ENCODE measurements at regions not wholly inside any gene's neighbourhood (a gene's known extent, or its start where the extent isn't known, plus 50 kb on each side); places are given as distances from the start of the nearest gene placed in this dataset.
"Not testable (repeated sequence)": the region's sequence is repeated elsewhere in the genome, so short reads cannot be mapped to it uniquely, and the experiment has no call there.

DNA sequence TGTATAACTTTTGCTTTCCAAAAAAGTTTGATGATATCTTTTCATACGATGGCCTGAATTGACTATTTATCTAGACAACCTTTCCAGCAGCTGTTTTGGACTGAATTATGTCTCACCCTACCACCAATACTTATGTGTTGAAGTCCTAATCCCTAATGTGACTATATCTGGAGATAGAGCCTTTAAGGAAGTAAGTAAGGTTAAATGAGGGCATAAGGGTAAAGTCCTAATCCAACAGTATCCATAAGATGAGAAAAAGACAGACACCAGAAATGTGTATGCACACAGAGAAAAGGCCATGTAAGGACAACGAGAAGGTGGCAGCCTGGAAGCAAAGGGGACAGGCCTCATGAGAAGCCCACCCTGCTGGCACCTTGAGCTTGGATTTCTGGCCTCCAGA lies 86.6 kb upstream of the PPARGC1A start:
- DNase-seq = no peak

DNA sequence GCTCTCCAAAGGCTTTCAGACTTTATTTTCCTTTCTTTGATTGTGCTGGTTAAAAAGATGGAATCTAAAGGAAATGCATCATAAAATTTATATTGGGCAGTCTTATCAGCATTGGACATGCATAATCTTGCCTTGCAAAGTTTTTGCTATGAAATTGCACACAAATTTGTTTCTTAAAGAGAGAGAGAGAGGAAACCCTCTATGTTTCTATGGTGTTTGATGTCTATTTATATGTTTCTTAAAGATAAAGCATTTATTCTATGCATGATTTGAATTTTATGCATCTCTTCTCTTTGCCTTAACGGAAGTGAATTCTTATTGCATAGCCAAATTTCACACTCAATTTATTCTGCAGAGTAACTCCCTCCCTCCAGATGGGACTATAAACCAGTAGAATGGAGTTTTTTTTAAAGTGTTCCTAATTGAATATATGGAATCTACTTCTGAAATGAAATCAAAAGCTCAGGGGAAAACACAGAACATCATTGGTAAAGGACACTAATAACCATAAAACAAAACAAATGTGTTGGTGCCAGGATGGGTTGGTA lies 83.5 kb upstream of the PPARGC1A start:
- no peak for DNase-seq

DNA sequence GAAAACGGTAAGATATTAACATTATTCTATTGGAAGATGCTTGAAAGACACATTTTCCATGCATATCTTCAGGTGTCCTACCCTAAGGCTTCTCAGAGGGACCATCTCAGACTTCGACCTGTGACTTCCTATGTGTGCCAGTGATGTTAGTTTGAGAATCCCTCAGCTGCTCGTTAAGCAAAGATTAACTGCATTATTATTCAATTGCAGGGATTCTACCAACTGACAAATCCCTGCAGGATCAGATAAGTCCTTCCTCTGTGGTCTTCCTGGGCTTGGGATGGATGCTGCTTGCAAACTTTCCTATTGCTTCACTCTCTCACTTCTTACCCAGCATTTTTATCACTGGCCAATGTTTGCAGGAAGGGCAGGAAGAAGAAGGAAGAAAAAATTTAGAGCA lies 83.0 kb upstream of the PPARGC1A start:
- no peak for DNase-seq

DNA sequence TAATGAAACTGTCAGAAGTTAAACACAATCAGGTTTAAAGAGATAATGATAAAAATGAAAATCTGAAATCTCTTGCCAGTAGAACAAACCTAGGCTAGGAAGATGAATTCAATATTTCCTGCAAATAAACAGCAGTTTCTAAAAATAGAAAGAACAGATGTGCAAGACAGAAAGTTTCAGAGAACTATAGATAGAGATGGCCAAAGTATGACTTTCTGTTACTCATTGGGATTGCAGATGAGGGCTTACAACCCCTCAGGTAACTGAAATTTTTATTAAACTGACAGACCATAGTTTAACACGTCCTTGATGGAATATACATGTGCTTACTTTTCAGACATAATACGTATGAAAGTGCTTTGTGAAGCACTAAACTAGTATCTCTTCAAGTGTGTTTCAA lies 82.3 kb upstream of the PPARGC1A start:
- DNase-seq = no peak

DNA sequence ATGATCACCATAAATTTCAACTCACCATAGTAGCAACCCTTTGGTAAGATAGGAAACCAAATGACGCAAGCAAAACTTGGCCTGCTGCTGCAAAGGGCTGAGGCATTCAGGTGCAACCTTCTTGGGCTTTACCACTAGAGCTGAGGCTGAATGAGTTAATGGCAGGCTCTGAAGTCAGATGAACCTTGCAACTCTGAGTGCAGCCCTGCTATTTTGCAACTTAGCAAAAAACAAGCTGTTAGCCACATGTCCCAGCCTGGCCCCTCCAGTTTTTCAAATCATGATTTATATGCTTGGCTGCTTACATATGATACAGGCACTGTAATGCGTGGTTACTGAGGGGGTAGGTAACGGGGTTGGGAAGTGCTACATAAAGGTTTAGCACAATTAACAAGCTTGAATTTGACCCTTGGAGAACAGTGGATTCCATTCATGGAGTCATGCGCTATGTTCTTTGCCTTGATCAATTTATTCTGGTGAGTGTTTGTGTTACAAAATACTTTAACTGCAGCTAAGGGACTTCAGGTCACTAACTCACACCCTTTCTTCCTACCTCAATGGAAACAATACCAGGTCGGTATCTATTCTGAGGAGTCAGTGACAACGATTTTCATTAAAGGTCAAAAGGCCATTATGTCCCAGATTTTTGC lies 80.5 kb upstream of the PPARGC1A start:
- DNase-seq = no peak

DNA sequence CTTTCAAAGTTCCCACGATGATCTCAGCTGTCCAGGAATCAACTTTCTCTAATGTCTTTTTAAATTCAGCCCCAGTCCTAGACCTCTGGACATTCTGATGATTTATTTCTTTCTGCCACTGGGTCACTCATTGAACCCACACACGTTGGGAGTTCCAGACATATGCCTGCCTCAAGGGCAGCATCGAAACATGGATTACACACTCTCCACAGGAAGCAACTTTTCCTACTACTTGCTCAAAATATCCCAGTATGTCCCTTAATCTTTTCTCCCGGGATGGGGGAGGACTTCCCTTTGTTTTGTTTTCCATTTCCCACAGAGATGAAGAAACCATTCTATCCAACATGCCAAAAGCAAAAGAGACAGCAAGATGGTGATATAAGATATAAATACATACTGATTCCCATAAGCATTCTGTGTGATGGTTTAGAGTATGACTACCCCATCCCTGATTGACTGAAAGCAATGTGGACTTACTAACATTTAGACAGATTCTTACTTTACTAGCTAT lies 79.8 kb upstream of the PPARGC1A start:
- no peak for DNase-seq

DNA sequence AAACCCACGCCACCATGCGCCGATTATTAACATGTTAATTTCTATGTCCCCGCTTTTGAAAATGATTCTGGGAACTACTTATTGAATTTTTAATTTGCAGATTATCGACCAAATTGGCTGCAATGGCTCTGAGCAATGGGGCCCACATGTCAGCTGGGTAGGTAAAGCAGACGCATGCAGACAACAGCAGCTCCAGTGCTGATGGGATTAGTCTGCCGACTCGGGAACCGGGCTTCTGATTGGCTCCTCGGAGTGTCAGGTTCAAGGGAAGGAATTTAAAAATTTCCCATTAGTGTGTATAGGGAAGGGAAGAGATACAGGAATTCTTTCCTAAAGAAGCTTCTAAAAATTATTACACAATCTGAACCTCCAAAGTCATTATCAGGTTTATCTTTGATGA lies 77.4 kb upstream of the PPARGC1A start:
- DNase-seq = no peak

DNA sequence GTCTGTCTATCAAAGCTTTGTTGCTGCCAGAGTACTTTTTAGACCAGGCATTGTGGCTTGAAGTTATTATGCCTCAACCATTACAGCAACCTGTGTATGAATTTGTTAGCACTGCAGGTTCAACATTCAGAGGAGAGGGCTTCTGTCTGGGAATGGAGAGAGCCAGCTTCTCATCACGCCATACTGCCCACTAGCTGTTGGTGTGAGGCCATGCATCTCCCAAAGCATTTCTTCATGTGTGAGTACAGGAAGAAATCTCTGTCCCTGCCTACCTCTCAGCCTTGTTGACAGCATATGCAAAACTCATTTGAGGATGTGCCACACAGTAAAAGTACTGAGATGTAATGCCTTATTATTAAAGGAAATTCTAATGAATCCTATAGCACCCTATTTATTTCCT lies 76.9 kb upstream of the PPARGC1A start:
- DNase-seq = no peak

DNA sequence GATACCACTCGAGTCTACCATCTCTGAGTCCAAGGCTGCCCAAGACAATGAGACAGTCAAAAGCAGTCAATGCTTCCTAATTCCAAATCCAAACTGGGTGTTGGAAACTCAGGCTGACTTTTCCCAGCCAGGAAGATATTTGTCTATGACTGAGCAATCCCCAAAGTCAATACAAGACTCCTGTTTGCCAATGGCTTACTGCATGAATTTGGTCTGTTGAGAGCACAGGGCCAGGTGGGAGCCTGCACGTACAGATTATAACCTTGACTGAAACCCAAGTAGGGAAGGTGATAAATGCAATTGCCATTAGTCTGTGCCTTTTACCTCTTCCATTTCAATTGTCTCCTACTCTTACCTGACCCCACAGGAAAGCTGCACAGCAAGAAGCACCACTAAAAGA lies 72.6 kb upstream of the PPARGC1A start:
- DNase-seq = no peak

DNA sequence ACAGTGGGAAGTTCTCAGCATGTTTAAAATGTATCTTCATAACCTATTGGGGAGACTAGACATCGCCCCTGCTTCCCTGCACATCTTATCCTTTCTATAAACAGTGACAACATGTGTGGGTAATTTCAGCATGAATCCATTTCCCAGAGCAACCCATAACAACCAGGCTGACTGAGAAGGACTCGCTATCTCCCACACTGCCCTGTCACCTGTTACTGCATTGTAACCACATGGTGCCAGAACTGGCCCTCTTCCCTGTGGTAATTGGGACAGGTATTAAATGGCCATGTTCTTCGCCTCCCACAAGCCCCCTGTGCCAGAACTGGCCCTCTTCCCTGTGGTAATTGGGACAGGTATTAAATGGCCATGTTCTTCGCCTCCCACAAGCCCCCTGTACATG lies 71.5 kb upstream of the PPARGC1A start:
- DNase-seq = not testable (repeated sequence)

DNA sequence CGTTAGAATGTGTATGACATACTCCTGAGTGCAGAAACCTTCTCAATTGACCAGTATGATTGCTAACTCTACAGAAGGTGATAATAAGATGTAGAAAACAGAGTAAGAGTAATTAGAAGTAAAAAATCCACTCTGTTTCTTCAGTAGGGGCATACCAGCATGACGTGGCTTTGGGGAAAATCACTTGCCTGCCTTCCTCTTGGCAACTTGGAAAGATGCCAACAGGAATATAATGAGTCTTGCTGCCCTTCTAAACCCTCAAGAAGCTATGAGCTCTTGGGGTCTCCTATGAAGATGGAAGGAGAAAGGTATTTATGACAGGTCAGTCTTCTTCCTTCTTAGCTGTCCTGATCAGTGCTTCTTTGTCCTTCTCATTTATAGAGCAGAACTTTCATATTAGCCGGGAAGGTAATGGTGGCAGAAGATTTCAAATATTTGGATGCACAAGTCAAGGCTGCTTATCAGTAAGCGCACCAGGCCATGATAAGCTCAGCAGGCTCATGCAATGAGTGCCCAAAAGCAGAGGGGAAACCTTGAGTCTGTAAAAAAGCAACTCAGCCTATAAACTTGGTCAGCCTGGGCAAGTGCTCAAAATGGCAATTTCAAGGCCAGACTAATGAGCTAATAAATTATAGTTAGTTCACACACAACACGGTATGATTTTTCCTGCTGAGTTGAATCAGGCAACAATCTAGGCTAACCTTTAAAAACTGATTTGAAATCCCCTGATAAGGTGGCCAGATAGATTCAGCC lies 69.7 kb upstream of the PPARGC1A start:
- DNase-seq = no peak

DNA sequence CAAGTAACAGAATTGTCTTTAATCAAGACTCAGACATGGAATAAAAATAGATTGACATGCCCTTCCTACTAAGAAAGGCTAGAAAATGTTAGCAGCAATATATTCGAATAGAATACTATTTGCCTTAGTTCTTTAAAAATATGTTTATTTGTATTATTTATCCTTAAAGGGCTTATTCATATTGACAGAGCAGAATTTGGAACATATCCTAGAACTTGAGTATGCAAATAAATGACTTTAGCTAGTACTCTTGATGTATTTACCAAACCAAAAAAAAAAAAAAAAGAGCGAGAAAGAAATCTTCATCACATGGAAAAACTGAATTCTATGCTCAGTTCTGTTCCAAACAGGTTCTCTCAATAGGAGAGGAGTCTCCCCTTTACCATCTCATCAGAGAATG lies 68.9 kb upstream of the PPARGC1A start:
- no peak for DNase-seq

DNA sequence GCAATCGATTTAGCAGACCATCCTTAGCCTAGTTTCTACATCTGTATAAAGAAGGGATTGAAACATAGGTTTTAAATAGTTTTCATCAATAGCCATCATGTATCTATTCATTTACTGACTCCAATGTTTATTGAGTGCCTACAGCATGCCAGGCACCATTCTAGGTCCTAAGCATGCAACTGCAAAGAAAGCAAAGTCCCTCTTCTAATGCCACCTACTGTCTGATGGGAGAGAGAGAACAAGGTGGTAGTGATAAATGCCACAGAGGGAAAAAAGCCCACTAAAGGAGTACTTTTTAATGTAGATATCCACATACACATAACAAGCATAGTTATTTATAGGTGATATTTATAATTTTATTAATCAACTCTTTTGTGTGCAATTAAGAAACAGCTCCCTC lies 67.6 kb upstream of the PPARGC1A start:
- DNase-seq = no peak

DNA sequence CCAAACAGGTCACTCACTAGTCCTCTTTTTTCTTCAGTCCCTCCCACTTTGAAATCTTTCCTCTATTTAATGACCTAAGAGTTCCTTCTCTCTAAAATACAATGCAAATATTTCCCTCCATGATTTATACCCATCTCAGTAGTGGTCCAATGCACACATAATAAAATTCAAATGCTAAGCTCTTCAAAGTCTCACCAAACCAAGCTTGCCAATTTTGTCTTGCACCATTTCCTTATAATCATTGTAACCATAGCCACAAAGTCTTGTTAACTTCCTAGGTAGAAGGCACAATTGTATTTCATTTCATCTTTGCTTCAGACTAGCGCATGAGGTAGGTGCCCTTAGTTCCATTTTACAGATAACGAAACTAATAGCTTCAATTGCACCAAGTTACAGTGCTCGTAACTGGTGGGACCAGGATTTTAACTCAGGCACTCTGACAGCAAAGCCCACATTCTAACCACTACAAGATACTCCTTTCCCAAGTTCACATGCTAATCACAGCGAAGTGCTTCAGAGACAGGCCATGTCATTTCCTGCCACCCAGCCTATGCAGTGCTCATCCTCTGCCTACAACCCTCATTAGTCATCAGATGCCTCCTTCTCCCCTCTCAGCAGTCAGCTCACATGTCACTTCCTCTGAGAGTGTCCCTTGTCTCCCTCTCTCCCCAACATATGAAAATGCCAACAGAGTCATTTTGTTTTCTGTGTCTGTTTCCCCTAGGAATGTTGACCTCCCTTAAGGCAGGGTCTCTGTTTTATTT lies 66.9 kb upstream of the PPARGC1A start:
- DNase-seq = no peak

DNA sequence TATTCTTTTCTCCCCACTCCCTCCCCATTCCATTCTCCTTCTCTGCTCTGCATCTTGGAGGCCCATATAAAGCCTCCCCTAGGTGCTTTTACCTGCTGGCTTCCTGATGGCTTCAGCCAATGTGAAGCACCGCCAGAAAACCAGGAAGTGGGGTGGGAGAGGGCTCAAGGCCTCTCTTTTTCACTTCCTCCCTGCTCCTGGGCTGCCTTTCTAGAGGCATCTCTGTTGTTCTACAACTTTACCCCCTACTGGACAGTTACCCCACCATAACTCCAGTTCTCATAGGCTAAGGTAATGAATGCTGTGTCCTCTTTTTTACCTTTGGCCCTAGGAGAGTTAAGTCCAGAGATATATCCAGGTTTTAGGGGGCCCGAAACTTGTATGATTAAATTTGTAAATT lies 62.4 kb upstream of the PPARGC1A start:
- no peak for DNase-seq

DNA sequence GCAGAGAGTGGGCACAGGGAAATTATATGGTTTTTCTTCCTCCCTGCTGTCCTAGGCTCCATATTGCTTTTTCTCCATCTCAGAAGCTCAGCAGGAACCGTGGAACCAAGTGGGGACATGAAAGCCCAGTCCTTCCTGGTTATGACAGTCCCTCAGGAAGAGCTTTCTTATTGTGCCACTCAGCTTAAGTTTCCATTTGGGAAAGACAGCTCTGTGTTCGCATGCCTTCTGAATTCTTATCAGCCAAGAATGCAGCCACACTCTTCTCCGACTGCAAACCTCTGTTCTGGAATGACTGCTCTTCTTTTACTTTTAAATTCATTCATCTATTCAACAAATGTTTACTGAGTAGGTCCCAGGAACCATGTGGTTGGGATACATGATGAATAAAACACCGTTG lies 58.0 kb upstream of the PPARGC1A start:
- DNase-seq = no peak

DNA sequence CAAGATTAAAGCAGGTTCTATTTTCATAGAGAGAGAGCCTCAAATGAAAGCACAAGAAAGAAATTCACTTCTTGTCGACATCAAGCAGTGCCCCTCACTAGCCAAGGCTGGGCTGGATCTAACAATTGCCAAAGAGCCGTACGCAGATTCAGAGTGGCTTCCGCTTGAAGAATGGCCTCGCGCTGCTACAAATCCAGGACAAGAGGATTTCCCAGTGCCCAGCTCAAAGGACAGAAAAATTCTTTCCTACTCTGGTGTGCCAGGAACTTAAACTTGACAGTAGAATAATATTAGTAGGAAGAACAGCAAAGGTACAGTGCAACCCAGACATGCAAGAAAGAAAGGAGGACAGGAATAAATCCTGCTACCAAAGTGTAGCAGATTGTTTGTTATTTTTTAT lies 56.5 kb upstream of the PPARGC1A start:
- no peak for DNase-seq

DNA sequence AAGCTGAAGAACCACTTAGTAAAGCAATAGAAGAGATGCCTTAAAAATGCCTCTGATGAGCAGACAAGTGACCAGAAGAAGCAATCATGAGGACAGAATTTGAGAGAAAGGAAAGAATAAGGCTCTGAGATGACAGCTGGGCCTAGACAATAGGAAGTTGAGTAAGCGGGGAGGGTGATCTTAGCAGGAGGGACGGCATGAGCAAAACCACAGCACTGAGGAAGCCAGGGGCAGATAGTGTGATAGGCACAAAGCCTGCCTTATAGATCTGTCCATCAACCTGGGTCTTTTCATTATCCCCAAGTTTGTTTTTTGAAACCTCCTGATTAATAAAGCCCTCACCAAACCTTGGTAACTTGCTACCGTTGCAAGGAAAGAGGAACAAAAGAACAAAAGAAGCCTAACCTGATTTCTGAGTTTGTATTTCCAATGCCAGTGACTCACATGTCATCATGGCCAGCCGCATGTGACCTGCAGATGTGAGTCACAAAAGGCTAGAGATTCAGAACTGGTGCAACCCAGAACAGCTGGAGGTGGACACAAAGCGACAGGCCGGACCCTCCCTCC lies 55.7 kb upstream of the PPARGC1A start:
- no peak for DNase-seq

DNA sequence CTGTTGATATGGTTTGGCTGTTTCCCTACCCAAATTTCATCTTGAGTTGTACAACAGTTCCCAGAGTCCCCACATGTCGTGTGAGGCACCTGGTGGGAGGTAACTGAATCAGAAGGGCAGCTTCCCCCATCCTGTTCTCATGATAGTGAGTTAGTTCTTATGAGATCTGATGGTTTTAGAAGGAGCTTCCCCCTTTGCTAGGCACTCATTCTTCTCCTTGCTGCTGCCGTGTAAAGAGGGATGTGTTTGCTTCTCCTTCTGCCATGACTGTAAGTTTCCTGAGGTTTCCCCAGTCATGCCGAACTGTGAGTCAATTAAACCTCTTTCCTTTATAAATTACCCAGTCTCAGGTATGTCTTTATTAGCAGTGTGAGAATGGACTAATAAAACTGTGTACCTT lies 54.7 kb upstream of the PPARGC1A start:
- not testable (repeated sequence) for DNase-seq

DNA sequence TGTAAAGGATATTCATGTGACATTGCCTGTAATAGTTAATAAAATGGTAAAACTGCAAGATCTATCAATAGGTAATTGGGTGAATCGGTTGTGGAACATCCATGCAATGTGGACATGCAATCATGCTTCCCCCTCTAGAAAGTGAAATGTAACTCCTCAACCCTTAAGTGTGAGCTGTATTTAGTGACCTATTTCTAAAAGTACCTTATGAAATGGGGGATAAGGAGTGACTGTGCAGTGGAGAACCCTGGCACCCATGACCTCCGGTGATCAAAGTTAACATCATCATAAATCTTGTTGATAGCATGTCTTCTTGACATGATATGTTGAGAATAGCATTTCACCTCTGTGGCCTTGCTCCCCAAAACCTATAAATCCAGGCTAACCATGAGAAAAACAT lies 53.6 kb upstream of the PPARGC1A start:
- no peak for DNase-seq

DNA sequence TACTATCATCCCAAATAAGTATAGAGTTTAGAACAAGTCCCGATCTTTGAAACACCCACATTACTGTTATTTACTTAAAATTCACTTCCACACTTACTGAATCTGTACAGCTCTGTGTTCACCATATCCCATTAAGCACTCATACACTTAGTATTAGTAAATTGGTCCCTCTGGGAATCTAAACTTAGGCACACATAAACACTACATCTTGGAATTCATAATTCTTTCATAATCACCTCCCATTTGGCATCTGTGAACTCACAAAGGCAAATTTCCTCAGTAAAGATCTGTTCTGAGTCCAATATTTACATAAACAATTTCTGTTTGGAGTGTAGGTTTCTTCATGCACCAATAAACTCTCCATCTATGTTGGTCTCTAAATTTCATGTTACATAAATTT lies 52.6 kb upstream of the PPARGC1A start:
- no peak for DNase-seq
